Activated CD8-positive, alpha-beta memory T cell treated with anti-CD3 and anti-CD28 coated beads, Interleukin-2, amount 50 U/mL, for 48 hours (primary cell): ENCODE measurements at regions not wholly inside any gene's neighbourhood (a gene's known extent, or its start where the extent isn't known, plus 50 kb on each side); places are given as distances from the start of the nearest gene placed in this dataset.
"Not testable (repeated sequence)": the region's sequence is repeated elsewhere in the genome, so short reads cannot be mapped to it uniquely, and the experiment has no call there.

Experiments
- DNase-seq: peaks from one replicate; pipeline ENCODE4 v3.0.0-alpha.2; 2020

GRCh38 chrX:45628041-45628440 lies 427.4 kb upstream of the DIPK2B start:
- no peak for DNase-seq

GRCh38 chrX:45623266-45623665 lies 422.6 kb upstream of the DIPK2B start:
- DNase-seq, result no peak

- no peak for DNase-seq
Measured at GRCh38 chrX:45622538-45622937, 421.9 kb upstream of the DIPK2B start.

GRCh38 chrX:45622042-45622423 lies 421.4 kb upstream of the DIPK2B start:
- DNase-seq, result no peak

GRCh38 chrX:45621376-45622041 lies 420.8 kb upstream of the DIPK2B start:
- no peak for DNase-seq

- DNase-seq, result no peak
Measured at GRCh38 chrX:45619290-45619689, 418.6 kb upstream of the DIPK2B start.

GRCh38 chrX:45615591-45615990 lies 414.9 kb upstream of the DIPK2B start:
- not testable (repeated sequence) for DNase-seq

GRCh38 chrX:45614853-45615252 lies 414.2 kb upstream of the DIPK2B start:
- DNase-seq, result no peak

- DNase-seq, result no peak
Measured at GRCh38 chrX:45602151-45602550, 401.5 kb upstream of the DIPK2B start.

- DNase-seq, result no peak
Measured at GRCh38 chrX:45601052-45601451, 400.4 kb upstream of the DIPK2B start.

- DNase-seq, result no peak
Measured at GRCh38 chrX:45598861-45599260, 398.2 kb upstream of the DIPK2B start.

- DNase-seq, result no peak
Measured at GRCh38 chrX:45596188-45596808, 395.6 kb upstream of the DIPK2B start.

GRCh38 chrX:45592101-45592500 lies 391.4 kb upstream of the DIPK2B start:
- DNase-seq, result no peak

- DNase-seq, result no peak
Measured at GRCh38 chrX:45591650-45592049, 391.0 kb upstream of the DIPK2B start.

GRCh38 chrX:45584717-45585116 lies 384.0 kb upstream of the DIPK2B start:
- DNase-seq, result no peak

GRCh38 chrX:45577361-45577760 lies 376.7 kb upstream of the DIPK2B start:
- no peak for DNase-seq

- DNase-seq, result no peak
Measured at GRCh38 chrX:45571453-45571852, 370.8 kb upstream of the DIPK2B start.

- DNase-seq, result no peak
Measured at GRCh38 chrX:45566456-45566855, 365.8 kb upstream of the DIPK2B start.

- DNase-seq, result no peak
Measured at GRCh38 chrX:45557387-45557786, 356.7 kb upstream of the DIPK2B start.

GRCh38 chrX:45554736-45555135 lies 354.1 kb upstream of the DIPK2B start:
- DNase-seq, result no peak

- no peak for DNase-seq
Measured at GRCh38 chrX:45553417-45553816, 352.7 kb upstream of the DIPK2B start.

GRCh38 chrX:45546697-45547096 lies 346.0 kb upstream of the DIPK2B start:
- DNase-seq, result not testable (repeated sequence)

GRCh38 chrX:45540181-45540580 lies 339.5 kb upstream of the DIPK2B start:
- DNase-seq, result no peak

- DNase-seq, result no peak
Measured at GRCh38 chrX:45537936-45538335, 337.3 kb upstream of the DIPK2B start.

- DNase-seq, result no peak
Measured at GRCh38 chrX:45527834-45528233, 327.2 kb upstream of the DIPK2B start.
